ENCODE measurements at regions not wholly inside any gene's neighbourhood (a gene's known extent, or its start where the extent isn't known, plus 50 kb on each side); places are given as distances from the start of the nearest gene placed in this dataset.
A peak's percentile ranks its signal among the peaks of the same experiment; 100 is the strongest.

DNA sequence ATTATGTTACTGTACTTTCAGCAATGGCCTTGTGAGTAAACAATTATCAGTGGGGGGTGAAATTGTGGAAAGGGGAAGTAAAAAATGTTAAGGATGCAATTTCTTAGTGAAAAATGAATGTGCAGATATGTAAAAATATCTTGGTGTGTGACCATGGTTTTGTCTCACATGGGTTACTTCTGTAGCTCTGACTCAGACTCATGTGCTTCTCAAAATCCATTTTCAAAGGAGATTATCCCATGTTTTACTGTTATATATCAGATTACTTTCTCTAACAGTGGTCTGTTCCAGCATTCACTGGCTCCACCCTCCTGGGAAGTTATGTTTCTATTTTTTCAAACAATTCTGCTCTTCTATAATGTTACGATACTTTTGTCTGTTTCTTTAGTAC, 298.2 kb upstream of the COL3A1 start:
- Mint-ChIP-seq H3K27ac (ENCODE audit: unreplicated experiment) (peak overlapping the region; percentile 39), H3K27me3 (ENCODE audit: unreplicated experiment) (no peaks in the 10 kb centered on the region), H3K36me3 (ENCODE audit: unreplicated experiment) (peaks cover 2% of the 10 kb centered on the region), H3K4me3 (ENCODE audit: unreplicated experiment) (no peak overlapping the region), H3K9me3 (ENCODE audit: unreplicated experiment) (peaks cover 4% of the 10 kb centered on the region), H3K4me1 (ENCODE audit: unreplicated experiment) (peaks cover 11% of the 10 kb centered on the region)
- TF ChIP-seq, protein P1, sequence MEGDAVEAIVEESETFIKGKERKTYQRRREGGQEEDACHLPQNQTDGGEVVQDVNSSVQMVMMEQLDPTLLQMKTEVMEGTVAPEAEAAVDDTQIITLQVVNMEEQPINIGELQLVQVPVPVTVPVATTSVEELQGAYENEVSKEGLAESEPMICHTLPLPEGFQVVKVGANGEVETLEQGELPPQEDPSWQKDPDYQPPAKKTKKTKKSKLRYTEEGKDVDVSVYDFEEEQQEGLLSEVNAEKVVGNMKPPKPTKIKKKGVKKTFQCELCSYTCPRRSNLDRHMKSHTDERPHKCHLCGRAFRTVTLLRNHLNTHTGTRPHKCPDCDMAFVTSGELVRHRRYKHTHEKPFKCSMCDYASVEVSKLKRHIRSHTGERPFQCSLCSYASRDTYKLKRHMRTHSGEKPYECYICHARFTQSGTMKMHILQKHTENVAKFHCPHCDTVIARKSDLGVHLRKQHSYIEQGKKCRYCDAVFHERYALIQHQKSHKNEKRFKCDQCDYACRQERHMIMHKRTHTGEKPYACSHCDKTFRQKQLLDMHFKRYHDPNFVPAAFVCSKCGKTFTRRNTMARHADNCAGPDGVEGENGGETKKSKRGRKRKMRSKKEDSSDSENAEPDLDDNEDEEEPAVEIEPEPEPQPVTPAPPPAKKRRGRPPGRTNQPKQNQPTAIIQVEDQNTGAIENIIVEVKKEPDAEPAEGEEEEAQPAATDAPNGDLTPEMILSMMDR (IDR thresholded peaks at IDR 0.05): no peak
- no peak for DNase-seq (ENCODE audit: extremely low spot score, unreplicated experiment)

DNA sequence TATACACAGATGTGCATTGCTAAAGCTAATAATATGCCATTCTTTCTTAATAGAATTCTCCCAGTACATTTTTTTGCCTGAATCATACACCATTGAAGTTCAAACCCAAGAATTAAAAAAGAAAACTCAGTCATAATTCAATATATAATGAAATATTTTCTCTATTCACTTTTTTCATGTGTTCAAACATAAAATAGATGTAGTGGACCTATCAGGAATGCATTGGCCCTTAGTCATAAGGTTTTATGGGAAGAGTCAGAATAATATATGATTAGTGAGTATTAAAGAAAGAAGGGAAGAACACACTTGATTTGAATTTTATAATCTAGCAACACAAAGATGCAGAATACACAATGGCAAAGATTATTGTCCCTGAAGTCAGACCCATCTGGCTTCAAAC, 297.0 kb upstream of the COL3A1 start:
- no peak for DNase-seq (ENCODE audit: extremely low spot score, unreplicated experiment)
- H3K27ac Mint-ChIP-seq (ENCODE audit: unreplicated experiment): no peak overlapping the region
- H3K4me3 Mint-ChIP-seq (ENCODE audit: unreplicated experiment): no peak overlapping the region
- TF ChIP-seq, protein P1 (IDR thresholded peaks at IDR 0.05): no peak
- peaks cover 11% of the 10 kb centered on the region for H3K4me1 Mint-ChIP-seq (ENCODE audit: unreplicated experiment)
- H3K27me3 Mint-ChIP-seq (ENCODE audit: unreplicated experiment): no peaks in the 10 kb centered on the region
- peaks cover 2% of the 10 kb centered on the region for H3K36me3 Mint-ChIP-seq (ENCODE audit: unreplicated experiment)
- H3K9me3 Mint-ChIP-seq (ENCODE audit: unreplicated experiment): peaks cover 4% of the 10 kb centered on the region

- Mint-ChIP-seq H3K36me3 (ENCODE audit: unreplicated experiment) (peaks cover 2% of the 10 kb centered on the region), H3K27ac (ENCODE audit: unreplicated experiment) (no peak overlapping the region)
- no peak for DNase-seq (ENCODE audit: extremely low spot score, unreplicated experiment)
These were observed 295.3 kb upstream of the COL3A1 start for GRCh38 chr2:188678882-188679281.

GRCh38 chr2:188682838-188683237, 291.3 kb upstream of the COL3A1 start:
- no peak for DNase-seq (ENCODE audit: extremely low spot score, unreplicated experiment)
- Mint-ChIP-seq H3K4me3 (ENCODE audit: unreplicated experiment) (no peak overlapping the region), H3K27me3 (ENCODE audit: unreplicated experiment) (no peaks in the 10 kb centered on the region), H3K4me1 (ENCODE audit: unreplicated experiment) (peaks cover 15% of the 10 kb centered on the region), H3K27ac (ENCODE audit: unreplicated experiment) (no peak overlapping the region), H3K9me3 (ENCODE audit: unreplicated experiment) (peaks cover 9% of the 10 kb centered on the region), H3K36me3 (ENCODE audit: unreplicated experiment) (no peaks in the 10 kb centered on the region)
- TF ChIP-seq, protein P1 (IDR thresholded peaks at IDR 0.05): no peak

More at GRCh38 chr2:188678882-188679281, 295.3 kb upstream of the COL3A1 start:
- TF ChIP-seq, protein P1 (IDR thresholded peaks at IDR 0.05): no peak
- Mint-ChIP-seq H3K4me3 (ENCODE audit: unreplicated experiment) (no peak overlapping the region), H3K4me1 (ENCODE audit: unreplicated experiment) (peaks cover 11% of the 10 kb centered on the region), H3K9me3 (ENCODE audit: unreplicated experiment) (peaks cover 8% of the 10 kb centered on the region), H3K27me3 (ENCODE audit: unreplicated experiment) (no peaks in the 10 kb centered on the region)

DNA sequence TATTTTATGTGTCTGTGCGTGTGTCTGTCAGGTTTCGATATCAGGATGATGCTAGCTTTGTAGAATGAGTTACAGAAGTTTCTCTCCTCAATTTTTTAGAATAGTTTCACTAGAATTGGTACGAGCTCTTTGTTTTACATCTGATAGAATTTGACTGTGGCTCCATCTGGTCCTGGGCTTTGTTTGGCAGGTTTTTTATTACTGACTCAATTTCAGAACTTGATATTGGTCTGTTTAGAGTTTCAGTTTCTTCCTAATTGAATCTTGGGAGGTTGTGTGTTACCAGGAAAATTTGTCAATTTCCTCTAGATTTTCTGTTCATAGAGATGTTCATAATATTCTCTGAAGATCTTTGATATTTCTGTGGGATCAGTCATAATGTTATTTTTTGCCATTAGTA, 289.4 kb upstream of the COL3A1 start:
- Mint-ChIP-seq H3K36me3 (ENCODE audit: unreplicated experiment) (peaks cover 5% of the 10 kb centered on the region), H3K27me3 (ENCODE audit: unreplicated experiment) (no peaks in the 10 kb centered on the region), H3K4me3 (ENCODE audit: unreplicated experiment) (no peak overlapping the region), H3K27ac (ENCODE audit: unreplicated experiment) (no peak overlapping the region), H3K9me3 (ENCODE audit: unreplicated experiment) (peaks cover 23% of the 10 kb centered on the region), H3K4me1 (ENCODE audit: unreplicated experiment) (peaks cover 15% of the 10 kb centered on the region)
- DNase-seq (ENCODE audit: extremely low spot score, unreplicated experiment): no peak
- TF ChIP-seq, protein P1 (IDR thresholded peaks at IDR 0.05): no peak

Data from osteocyte (in vitro differentiated cells).